Psoas muscle (tissue), 7 donors: ENCODE measurements at regions not wholly inside any gene's neighbourhood (a gene's known extent, or its start where the extent isn't known, plus 50 kb on each side); places are given as distances from the start of the nearest gene placed in this dataset.

Experiments
- ATAC-seq, 4 donors: fragments of 200-7000 bp; cut with Tn5 transposase; one replicate each; pipeline ENCODE4 v1.9.1; 2020; ENCODE audit warnings: moderate library complexity in 3 of 4, mild to moderate bottlenecking in 2 of 4
- DNase-seq, 2 donors: peaks; one replicate each; pipeline ENCODE4 v3.0.0-alpha.2; 2020
- H3K27ac ChIP-seq: fragments of 200-600 bp; one replicate; pipeline ENCODE4 v1.8.0; 2022
- H3K27me3 ChIP-seq, 3 donors: fragments of 200-600 bp in 1 of 3; one replicate each; pipeline versions ENCODE4 v1.6.1 to v1.8.0; 2013 to 2022; ENCODE audit warnings: low read length in 2 of 3, mild to moderate bottlenecking in 2 of 3, moderate library complexity in 1 of 3; ENCODE audit not compliant: insufficient read depth in 3 of 3
- H3K36me3 ChIP-seq, 2 donors: fragments of 200-600 bp in 1 of 2; one replicate each; pipeline versions ENCODE4 v1.6.1 to v1.8.0; 2013 to 2022; ENCODE audit warnings: low read depth in 1 of 2, mild to moderate bottlenecking in 1 of 2, moderate library complexity in 1 of 2; ENCODE audit not compliant: insufficient read depth in 1 of 2
- H3K4me1 ChIP-seq: fragments of 200-600 bp; one replicate; pipeline ENCODE4 v1.8.0; 2022
- H3K4me3 ChIP-seq: fragments of 200-600 bp; one replicate; pipeline ENCODE4 v1.8.0; 2022; ENCODE audit warnings: mild to moderate bottlenecking
- H3K9me3 ChIP-seq: fragments of 200-600 bp; one replicate; pipeline ENCODE4 v1.8.0; 2022
- WGBS, 3 donors: extraction: QIAGEN DNeasy Blood & Tissue Kit; methylation state at CpG; one replicate each; pipeline versions ENCODE4 v1.1.6 to v1.1.7; 2013; 5-methylcytosine and 5-hydroxymethylcytosine counted together
- intact Hi-C, 2 donors: fragments of 100-400 bp; cut with DNase I; formaldehyde crosslinking; loops; one replicate each; pipeline versions ENCODE4 v1.11.0 to v1.14.2; 2022
- TF ChIP-seq, protein P1 (sequence below): fragments of 200-600 bp; IDR thresholded peaks from one replicate; pipeline ENCODE4 v1.8.0; 2022; ENCODE audit warnings: antibody characterized with exemption
- donor health status: healthy with polysubstance abuse.
- donor health status: DM: no; HTN: no; CAD: no; lungs with moderate emphysema.
- donor health status: Bipolar disorder and iron deficiency.
- donor health status: healthy.
- donor health status: DM: yes; HTN: yes; CAD: no.
- donor health status: DM: no; HTN: no; CAD: no.
- donor health status: DM: yes; HTN: yes; CAD: no.

- Histone ChIP-seq H3K27me3 (peaks cover 0 to 7% (median 0%) of the 10 kb centered on the region in 3 donors), H3K4me1 (peaks cover 17% of the 10 kb centered on the region), H3K27ac (peak overlapping the region; percentile 65), H3K4me3 (peak overlapping the region; percentile 57), H3K9me3 (no peaks in the 10 kb centered on the region), H3K36me3 (no peaks in the 10 kb centered on the region)
- ATAC-seq (peak; percentile 69 to 86 (median 78)), DNase-seq (peak; percentile 43 to 64)
- intact Hi-C loops, result loop anchor here (2.0 to 10.0 kb wide), 2 partner anchors 203 to 275 kb away; partner anchors contain the start of gene NRXN2 (in 1 of the 2)
- TF ChIP-seq, protein P1, sequence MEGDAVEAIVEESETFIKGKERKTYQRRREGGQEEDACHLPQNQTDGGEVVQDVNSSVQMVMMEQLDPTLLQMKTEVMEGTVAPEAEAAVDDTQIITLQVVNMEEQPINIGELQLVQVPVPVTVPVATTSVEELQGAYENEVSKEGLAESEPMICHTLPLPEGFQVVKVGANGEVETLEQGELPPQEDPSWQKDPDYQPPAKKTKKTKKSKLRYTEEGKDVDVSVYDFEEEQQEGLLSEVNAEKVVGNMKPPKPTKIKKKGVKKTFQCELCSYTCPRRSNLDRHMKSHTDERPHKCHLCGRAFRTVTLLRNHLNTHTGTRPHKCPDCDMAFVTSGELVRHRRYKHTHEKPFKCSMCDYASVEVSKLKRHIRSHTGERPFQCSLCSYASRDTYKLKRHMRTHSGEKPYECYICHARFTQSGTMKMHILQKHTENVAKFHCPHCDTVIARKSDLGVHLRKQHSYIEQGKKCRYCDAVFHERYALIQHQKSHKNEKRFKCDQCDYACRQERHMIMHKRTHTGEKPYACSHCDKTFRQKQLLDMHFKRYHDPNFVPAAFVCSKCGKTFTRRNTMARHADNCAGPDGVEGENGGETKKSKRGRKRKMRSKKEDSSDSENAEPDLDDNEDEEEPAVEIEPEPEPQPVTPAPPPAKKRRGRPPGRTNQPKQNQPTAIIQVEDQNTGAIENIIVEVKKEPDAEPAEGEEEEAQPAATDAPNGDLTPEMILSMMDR, result peak; percentile 67
- WGBS, 3 donors, result 20 to 23% (median 20%) methylated on average over 30 to 31 of the region's 31 CpGs
Measured at GRCh38 chr11:64449381-64450167, 90.6 kb downstream of the RPS6KA4 start.

GRCh38 chr11:64450168-64450560, 91.2 kb downstream of the RPS6KA4 start:
- Histone ChIP-seq H3K36me3 (no peaks in the 10 kb centered on the region), H3K4me3 (no peak overlapping the region), H3K9me3 (no peaks in the 10 kb centered on the region), H3K27me3 (peaks cover 0 to 7% (median 0%) of the 10 kb centered on the region in 3 donors), H3K27ac (no peak overlapping the region), H3K4me1 (peaks cover 17% of the 10 kb centered on the region)
- DNase-seq (no peak), ATAC-seq (no peak)
- WGBS, 3 donors, result 91 to 97% (median 97%) methylated on average over 2 of the region's 2 CpGs
- intact Hi-C loops, result no loop called here
- TF ChIP-seq, protein P1, result no peak

- ATAC-seq (no peak), DNase-seq (no peak)
- Histone ChIP-seq H3K9me3 (no peaks in the 10 kb centered on the region), H3K4me1 (peaks cover 17% of the 10 kb centered on the region), H3K27me3 (peaks cover 0 to 7% (median 2%) of the 10 kb centered on the region in 3 donors), H3K36me3 (no peaks in the 10 kb centered on the region), H3K27ac (no peak overlapping the region), H3K4me3 (no peak overlapping the region)
- TF ChIP-seq, protein P1, result no peak
- intact Hi-C loops, result no loop called here
- WGBS, 3 donors, result 67 to 73% (median 71%) methylated on average over 7 of the region's 7 CpGs
Measured at GRCh38 chr11:64451856-64452255, 92.9 kb downstream of the RPS6KA4 start.

DNA sequence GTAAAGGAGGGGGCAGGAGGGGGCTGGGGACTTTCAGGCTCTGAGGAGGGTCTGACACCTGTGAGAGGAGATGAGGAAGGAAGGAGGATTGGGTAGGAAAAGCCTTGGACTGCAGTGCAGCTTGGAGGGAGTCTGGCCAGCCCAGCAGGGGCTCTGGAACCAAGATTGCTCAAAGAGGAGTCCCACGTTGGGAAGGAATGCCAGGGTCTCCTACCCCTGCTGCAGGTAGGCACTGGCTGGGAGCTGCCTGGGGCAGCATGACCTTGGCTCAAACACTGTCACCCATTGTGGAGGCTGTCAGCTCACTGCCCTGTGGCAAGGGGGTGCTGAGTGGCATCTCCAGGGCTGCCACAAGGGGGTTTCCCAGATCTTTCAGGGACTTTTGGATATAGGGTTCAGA, 94.5 kb downstream of the RPS6KA4 start:
- H3K9me3 ChIP-seq, result no peaks in the 10 kb centered on the region
- 64 to 75% (median 67%) methylated on average over 1 of the region's 1 CpG for WGBS, 3 donors
- peaks cover 0 to 7% (median 2%) of the 10 kb centered on the region in 3 donors for H3K27me3 ChIP-seq
- H3K4me1 ChIP-seq, result peaks cover 10% of the 10 kb centered on the region
- DNase-seq (no peak), ATAC-seq (no peak)
- no peak overlapping the region for H3K27ac ChIP-seq
- no peak overlapping the region for H3K4me3 ChIP-seq
- H3K36me3 ChIP-seq, result no peaks in the 10 kb centered on the region
- intact Hi-C loops, result no loop called here
- TF ChIP-seq, protein P1, result no peak
